OCI-M1 (cell line): ENCODE measurements at regions not wholly inside any gene's neighbourhood (a gene's known extent, or its start where the extent isn't known, plus 50 kb on each side); places are given as distances from the start of the nearest gene placed in this dataset.
"Not testable (repeated sequence)": the region's sequence is repeated elsewhere in the genome, so short reads cannot be mapped to it uniquely, and the experiment has no call there.

Experiments used
- DNase-seq: peaks from one replicate; lab custom pipeline; 2025; lab: John Stamatoyannopoulos, UW

DNA sequence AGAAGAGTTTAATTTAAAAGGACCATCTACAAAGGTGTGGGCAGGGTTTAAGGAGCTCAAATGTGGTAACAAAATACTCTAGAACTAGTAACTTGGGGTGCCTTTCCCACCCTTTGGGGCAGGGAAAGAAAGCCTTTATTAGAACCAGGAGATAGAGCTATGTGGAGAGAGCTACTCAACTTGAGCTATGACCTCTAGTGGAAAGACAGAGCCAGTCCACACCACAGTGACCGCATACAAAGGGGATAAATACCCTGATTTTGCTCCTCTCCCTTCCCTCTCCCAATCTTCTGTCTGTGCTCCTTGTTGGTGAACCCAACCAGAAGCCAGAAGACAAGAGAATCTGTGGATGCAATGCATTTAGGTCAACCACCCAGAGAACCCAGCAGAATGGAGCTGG lies 54.4 kb upstream of the JAK1 start:
- DNase-seq: peak; percentile 30

DNA sequence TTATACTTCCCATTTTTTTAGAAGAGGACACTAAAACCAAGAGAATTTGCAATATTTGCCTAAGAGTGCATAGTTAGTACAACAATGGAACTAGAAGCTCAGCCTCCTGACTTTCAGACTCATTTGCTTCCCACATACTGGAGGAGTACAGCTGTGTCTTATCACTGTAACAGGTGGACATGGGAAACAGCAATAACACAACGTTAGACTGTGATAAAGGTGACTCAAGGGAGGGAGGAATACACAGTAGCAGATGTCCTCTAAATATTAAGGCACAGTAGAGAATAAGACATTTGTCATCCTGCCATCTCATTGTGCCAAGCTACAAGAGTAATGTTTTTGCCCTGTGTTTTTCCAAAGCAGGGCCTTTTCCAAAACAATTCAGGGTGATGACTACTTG lies 55.4 kb upstream of the JAK1 start:
- DNase-seq: peak; percentile 12

DNA sequence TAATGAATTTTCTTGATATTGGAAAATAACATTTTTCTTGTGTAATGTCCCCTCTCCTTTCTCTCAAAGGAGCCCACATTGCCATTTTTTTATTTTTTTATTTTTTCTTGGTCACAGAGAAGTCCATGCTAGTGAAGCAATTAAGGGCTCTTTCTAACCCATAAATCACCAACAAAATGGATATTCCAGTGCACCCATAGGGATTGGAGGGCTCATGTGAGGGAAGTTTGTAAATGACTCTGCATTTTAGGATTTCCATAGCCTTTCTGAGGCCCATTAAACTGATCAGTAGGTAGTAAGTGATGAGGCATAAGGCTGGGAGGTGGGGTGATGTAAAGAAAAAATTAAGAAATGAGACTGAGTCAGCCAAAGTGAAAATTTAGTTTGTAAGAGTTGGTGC lies 55.9 kb upstream of the JAK1 start:
- DNase-seq: no peak

DNA sequence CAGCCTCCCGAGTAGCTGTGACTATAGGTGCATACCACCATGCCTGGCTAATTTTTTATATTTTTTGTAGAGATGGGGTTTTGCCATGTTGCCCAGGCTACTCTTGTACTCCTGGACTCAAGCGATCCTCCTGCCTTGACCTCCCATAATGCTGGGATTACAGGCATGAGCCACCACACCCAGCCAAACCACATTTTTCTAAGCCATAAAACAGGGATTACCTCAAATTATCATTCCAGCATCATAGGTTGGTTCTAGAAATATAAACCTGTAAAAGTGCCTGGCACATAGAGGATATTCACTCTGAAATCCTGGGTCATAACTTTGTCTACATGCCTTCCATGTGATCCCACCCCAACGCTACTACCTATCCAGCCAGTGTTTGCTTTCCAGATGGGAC lies 59.4 kb upstream of the JAK1 start:
- no peak for DNase-seq

DNA sequence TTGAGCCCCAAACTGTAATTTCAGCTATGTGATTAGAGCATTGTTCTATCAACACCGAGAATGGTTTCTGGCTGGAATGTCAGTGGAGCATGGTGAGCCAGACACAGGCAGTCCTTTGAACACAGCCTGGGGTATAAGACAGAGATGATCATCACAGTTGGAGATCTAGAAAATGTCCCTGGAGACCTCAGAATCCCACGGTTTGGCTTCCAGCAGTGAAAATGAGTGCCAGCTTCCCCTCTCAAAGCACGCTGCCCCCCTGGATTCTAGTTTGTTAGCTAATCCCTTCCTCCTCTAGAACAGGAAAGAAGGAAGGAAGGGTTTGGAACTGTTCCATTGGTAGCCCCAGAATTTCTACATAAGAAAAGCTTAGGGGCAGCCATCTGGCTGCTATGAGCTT lies 59.9 kb upstream of the JAK1 start:
- DNase-seq: no peak

DNA sequence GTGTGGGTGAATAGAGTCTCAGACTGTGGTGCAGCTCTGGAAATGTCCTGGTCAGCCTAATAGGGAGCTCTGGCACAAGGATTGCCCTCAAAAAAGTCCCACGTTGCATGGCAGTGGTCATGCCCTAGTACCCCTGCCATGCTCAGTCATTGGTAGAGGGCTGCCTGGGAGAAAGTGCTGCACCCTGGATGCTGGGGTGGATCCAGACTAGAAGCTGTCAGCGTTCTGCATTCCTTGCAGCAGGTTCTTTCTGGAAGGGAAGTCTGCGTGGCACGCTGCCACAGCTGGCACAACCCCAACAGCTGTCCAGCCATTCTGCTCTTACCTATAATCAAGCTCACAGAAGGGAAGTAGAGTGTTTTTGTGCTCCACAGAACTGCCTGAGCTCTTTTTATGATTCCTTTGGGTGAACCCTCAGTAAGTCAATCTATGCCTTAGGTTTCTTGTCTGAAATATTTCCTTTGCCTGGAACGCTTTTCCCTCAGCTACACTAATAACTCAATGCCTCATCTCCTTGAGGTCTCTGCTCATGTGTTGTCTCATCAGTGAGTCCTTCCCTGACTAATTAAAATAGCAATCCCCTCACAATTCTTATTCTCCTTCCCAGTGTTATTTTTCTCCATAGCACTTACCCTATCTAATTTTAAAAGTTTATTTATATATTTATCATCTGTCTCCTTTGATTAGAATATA lies 61.5 kb upstream of the JAK1 start:
- DNase-seq: no peak

DNA sequence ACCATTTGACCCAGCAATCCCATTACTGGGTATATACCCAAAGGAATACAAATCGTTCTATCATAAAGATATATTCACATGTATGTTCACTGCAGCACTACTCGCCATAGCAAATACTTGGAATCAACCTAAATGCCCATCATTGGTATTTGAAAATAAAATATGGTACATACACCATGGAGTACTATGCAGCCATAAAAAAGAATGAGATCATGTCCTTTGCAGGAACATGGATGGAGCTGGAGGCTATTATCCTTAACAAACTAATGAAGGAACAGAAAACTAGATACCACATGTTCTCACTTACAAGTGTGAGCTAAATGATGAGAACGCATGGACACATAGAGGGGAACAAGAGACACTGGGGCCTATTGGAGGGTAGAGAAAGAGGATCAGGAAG lies 63.1 kb upstream of the JAK1 start:
- not testable (repeated sequence) for DNase-seq

DNA sequence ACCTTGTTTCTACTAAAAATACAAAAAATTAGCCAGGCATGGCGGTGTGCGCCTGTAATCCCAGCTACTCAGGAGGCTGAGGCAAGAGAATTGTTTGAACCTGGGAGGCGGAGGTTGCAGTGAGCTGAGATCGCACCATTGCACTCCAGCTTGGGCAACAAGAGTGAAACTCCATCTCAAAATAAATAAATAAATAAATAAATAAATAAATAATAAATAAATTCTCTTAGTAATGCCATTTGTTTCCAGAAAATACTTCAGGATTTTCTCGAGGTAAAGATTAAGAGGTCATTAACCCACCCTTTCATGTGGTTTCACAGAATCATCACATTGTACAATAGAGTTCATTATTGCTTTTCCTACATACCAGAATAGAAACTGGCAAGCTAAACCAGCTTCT lies 68.5 kb upstream of the JAK1 start:
- DNase-seq: not testable (repeated sequence)

DNA sequence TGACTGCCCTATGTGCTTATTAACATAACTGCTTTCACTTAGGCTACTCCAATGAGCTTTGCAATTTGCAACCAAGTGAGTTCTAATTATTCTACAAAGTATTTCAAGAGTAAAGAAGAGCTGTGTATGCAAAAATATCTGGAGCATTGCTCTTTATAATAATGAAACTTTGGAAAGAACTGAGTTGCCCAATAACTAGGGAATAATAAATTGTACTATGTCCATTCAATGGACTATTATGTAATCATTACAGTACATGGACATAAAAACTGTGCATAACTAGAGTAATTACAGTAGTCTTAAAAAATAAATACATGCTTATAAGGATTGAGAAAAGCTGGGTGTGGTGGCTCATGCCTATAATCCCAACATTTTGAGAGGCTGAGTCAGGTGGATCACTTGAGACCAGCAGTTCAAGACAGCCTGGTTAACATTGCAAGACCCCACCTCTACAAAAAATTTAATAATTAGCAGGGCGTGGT lies 70.3 kb upstream of the JAK1 start:
- DNase-seq: no peak

DNA sequence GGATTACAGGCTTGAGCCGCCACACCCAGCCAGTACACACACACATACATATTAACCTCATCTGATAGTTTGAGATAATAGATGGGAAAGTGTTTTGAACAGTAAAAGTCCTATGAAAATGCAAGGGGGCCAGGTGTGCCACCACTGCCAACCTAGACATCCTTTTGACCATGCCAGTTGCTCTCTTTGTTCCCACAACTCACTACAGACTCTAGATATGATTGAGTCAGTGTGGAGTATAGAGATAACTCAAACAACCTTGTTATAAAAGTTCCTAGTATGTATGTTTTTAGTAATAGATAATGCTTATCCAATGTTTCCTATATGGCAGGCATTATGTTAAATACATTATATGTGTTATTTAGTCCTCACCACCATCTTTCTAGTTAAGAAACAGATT lies 72.7 kb upstream of the JAK1 start:
- no peak for DNase-seq

DNA sequence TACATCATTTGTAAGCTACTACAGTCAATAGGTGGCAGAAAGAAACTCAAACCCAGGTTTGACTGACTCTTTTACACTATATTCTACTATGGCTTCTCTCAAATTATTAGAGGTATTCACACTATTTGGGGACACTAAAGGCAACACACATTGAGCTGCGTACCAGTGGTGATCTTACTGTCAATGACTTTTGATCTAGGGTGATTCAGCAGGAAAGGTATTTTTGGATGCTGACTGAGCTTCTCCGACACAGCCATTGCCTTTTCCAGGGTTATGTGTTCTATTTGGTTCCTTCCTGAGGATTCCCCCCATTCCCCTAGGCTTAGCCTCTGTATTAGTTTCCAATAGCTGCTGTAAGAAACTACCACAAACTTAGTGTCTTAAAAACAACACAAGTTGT lies 73.2 kb upstream of the JAK1 start:
- no peak for DNase-seq

DNA sequence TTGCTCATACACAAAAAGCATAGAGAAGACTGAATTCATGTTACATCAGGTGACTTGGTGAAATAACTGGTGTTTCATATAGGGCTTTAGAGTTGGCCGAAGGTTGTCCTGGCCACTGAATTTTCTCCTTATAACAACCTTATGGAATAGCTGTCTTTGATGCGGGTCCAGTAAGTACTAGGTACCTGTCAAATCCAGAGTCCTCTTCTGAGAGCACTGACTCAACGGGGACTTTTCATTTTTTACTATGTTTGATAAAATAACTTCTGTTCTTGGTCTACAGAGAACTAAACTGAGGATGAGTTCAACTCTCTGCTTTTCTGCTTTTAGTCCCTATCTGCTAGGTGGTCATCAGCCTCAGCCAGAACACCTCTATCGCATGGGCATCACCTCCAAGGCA lies 76.1 kb upstream of the JAK1 start:
- no peak for DNase-seq

DNA sequence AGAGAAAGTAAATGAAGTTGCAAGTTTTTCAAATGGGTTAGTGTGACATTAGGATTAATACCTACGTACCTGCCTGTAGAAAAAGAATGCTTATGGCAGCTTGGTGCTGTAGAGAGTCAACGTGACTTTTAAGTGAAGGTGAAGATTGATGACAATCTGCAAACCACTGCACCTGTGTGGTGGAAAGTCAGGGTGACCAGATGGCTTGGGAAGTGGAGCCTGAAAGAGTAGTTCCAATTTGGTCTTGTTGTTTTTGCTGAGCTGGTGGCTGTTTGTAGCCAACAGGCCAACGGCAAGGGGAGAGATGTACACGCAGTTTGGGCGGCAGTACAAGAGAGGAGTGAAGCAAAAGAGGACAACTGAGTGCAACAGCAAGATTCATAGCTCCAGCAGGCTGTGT lies 78.1 kb upstream of the JAK1 start:
- DNase-seq: no peak

DNA sequence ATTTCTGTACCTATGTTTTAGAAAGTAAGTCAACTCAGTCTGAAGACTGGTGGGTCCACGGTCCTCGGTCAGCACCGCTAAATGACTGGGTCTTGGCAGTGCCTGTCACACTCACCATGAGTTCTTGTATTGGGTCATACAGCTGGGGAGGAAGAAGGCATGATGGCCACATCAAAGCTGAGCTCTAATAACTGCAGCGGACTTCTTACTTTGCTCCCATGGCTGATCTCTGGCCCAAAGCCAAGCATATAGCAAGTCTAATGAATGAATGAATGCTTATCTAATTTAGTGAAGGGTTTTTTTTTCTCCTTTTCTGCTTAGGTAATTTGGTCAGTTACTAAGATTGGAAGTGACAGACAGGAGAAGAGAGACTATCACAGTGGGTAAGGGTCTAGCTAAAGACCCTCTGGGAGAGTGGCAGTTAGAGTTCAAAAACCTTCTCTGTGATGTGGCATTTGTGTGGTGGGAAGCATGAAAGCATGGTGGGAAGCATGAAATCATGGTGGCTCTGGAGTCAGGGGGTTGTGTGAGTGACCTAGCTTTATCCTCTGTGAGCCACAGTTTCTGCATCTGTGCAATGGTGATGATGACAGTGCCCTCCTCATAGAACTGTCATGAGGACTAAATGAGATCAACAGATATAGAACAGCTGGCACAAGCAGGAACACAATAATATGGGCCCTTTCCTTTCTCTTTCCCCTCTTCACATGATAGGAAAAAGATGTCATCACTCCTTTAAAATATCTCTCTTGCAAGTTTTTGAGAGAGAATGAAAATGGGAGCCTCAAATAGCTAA lies 78.9 kb upstream of the JAK1 start:
- DNase-seq: peak; percentile 6

DNA sequence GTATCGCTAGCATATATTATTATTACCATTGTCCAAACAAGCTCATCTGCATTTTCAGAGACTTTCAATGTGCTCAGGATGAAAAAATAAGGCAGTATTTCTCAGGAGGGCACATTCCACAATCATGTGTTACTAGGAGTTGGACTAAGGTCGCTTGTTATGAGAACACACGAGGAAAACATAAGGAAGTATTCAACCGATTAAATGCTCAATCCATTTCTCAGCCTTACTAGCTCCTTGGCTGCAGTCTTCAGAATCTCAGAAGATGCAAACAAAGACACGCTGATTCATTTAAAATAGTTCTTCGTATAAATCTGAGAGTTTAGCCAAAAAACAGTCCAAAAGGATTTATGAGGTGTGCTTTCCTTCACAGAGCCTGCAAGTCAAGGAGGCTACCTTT lies 82.0 kb upstream of the JAK1 start:
- no peak for DNase-seq

DNA sequence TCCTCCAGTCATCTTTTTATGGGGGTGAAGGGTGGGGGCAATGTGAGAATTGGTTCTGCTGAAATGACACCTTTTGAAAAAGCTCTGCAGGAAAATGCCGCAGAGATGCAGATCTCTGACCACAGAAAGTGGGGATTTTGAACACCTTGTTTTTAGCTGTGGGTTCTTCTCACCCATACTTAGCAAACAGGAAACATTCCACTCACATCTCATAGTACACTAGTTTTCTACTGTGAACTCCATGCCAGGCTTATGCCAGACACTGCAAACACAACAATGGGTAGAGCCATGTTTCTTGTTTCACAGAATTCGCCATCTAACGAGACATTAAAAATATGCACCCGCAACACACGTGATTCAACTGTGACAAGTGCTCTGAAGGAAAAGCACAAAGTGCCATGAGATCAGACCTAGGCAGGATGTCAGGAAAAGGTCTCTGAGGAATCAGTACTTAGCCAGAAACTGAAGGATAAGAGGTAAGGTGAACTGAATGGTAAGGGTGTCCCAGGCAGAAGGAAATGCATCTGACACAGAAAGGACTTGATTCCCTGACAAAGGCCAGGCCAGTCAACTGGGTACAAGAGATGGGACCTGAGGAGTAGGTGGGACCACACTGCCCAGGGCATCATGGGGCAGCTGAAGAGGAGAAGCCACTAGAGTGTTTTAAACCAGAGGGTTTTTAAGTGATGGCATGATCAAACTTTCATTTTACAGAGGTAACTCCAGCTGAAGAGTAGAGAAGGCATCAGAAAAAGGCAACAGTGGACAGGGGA lies 83.8 kb upstream of the JAK1 start:
- DNase-seq: no peak

DNA sequence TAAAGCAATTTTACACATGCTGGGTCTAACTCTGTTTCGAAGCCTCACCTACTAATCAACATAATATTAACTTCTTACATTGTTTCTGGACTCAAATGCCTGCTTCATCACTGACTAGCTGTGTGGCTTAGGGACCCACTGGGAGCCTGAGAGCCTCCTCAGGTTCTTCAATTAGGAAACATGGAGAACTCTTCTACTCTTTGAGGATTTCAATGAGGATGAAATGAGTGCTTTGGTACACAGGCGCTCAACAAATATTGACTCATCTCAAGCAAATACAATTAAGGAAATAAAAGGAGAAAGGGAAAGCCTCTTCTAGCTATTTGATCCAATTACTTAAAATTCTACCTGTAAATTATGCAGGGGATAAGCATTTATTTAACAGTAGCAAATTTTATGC lies 84.4 kb upstream of the JAK1 start:
- no peak for DNase-seq

DNA sequence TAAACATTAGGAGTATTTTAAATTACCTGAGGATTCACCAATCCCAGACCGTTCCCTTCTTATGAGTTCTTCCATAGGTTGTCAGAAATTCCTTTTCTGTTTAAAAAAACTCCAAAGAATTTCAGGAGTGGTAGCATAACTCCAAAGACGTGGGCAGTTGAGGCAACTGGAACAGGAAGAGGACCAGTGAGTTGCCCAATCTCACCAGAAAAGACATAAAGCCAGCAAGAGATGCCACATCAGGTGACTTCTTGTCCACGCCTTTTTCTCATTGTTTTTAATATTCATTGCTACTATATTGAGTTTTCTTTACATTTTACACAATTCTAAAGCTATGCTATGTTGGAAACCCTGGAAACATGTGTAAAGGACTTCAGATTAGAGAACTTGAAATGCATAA lies 88.1 kb upstream of the JAK1 start:
- no peak for DNase-seq

DNA sequence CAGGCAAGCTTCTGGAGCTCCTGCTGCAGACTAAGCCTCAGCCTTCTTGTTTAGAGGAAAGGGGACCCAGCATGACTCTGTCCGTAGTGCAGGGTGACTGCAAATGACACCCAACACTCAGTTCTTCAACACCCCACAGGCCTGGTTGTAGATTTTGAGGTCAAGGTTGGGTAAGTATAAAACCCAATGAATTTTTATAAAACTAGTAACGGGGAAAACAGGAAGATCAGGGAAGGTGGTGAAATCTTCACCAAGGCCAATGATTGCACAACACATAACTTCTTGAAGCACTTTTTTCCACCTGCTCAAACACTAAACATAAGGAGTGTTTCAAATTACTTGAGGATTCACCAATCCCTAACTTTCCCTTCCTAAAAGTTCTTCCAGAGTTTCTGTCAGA lies 89.4 kb upstream of the JAK1 start:
- no peak for DNase-seq

DNA sequence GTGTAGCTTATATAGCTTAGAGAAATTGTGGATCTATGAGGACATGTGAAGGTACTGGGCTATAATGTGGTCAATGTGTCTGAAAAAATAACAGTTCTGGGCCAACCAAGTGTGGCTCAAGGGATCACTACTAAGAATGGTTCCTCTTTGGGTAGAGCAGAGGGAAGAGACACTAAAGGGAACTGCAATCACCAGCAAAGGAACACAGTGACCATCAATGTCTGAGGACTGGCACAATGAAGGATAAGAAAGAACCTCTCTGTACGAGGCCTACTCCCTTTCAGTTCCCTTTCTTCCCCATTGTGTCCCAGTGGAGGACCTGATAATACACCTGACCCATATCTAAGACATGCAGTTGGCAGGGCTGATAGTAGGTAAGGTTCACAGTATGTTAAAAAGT lies 89.9 kb upstream of the JAK1 start:
- DNase-seq: peak; percentile 20

DNA sequence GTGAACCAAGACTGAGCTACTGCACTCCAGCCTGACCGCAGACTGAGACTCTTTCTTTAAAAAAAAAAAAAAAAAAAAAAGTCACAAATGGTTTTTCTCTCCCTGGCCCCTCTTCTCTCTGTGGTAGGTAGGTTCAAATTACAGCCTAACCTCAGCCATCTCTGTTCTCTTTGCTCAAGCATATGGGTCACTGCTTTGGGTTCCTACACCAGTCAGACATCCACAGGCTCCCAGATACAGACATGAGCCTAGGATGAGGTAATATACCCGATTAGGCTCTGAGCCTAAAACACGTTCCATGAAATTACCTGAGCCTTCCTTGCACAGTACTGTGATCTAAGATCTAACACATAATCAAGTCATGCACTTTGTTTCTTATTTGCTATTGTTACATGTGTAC lies 90.5 kb upstream of the JAK1 start:
- no peak for DNase-seq

DNA sequence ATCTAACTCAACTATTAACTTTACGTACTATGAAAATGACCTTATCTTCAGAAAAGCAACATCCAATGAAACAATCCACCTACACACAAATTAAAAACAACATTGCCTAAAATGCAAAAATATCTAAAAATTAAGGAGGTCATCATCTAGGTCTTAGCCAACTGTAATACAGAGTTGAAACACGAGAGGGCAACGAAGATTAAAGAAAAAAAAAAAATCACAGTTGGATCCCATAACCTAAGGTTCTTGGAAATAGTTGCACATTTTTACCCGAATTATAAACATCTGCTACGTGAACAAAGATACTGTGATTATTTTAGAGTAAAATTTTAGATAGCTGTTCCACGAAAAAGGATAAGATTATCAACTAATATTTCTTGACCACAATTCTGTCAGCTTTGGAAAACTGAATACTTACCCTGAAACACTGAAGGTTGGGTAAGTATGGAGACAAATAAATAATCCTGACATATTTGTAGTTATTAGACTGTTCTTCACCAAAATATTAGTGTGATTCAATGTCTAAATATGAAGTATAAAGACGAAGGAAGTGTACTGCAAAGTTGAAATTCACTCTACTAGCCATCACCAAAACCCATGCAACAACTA lies 88.0 kb upstream of the AK4 start:
- peak; percentile 70 for DNase-seq

DNA sequence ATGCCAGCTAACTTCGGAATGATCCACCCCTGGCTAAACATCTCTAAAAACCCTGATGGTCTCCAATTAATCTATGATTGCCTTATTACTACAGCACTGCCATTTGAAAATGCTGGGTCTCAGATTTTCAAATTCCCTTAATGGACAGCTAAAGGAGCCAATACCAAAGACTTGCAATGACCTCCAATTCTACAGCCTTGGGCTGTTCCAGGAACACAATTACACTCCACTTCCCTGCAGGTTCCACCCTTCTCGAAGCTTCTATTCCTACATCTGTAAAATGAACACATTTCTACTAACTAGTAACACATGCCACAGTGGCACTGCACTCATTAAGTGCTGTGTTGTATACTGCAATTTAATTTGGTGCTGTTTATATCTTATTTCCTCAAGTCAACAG lies 85.7 kb upstream of the AK4 start:
- DNase-seq: no peak
